G401 (cell line): ENCODE measurements at regions not wholly inside any gene's neighbourhood (a gene's known extent, or its start where the extent isn't known, plus 50 kb on each side); places are given as distances from the start of the nearest gene placed in this dataset.

Experiments used
- DNase-seq: peaks from one replicate; pipeline ENCODE4 v3.0.0-alpha.2; 2015; ENCODE audit warnings: low spot score
- in situ Hi-C: cut with HindIII; loops from 2 replicates; pipeline ENCODE4 v1.10.0; 2016; ENCODE audit warnings: low sequenced_read_pairs, mixed read lengths

GRCh38 chr7:106794276-106795083, 70.6 kb upstream of the PIK3CG start:
- DNase-seq, result no peak
- in situ Hi-C loops, result no loop called here

GRCh38 chr7:106795084-106795876, 69.8 kb upstream of the PIK3CG start:
- no peak for DNase-seq
- in situ Hi-C loops, result no loop called here

DNA sequence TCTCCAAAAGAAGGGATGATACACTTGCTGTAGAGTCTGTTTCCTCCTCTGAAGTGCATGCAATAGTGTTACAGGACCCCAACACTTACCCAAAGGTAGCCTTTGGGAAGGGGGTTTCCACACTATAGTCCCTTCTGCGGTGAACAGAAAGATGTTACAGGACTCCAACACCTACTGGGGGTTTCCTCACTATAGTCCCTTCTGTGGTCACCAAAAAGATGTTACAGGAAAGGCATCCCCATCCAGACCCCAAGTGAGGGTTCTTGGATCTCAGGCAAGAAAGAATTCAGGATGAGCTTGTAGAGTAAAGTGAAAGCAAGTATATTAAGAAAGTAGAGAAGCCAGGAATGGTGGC, 69.2 kb upstream of the PIK3CG start:
- no peak for DNase-seq
- in situ Hi-C loops, result no loop called here

GRCh38 chr7:106797937-106798336, 67.1 kb upstream of the PIK3CG start:
- in situ Hi-C loops, result no loop called here
- no peak for DNase-seq

DNA sequence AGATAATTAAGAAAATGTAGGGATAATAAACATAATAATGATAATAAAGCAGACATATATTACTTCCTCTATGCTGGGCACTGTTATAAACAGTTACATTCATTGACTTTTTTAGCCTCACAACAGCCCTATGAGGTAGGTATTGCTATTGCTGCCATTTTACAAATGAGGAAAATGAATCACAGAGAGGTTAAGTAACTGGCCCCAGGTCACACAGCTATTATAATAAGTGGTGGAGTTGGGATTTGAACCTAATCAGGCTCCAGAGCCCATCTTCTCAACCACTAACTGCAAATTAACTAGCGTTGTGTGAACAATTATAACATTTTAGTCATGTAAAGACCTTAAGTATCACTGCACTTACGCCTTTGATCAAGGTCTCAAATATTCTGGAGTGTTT, 62.5 kb upstream of the PIK3CG start:
- in situ Hi-C loops, result no loop called here
- DNase-seq, result no peak

- in situ Hi-C loops, result no loop called here
- no peak for DNase-seq
These were observed 58.5 kb upstream of the PIK3CG start for GRCh38 chr7:106806556-106806955.

GRCh38 chr7:106807474-106807873, 57.6 kb upstream of the PIK3CG start:
- in situ Hi-C loops, result no loop called here
- DNase-seq, result no peak

DNA sequence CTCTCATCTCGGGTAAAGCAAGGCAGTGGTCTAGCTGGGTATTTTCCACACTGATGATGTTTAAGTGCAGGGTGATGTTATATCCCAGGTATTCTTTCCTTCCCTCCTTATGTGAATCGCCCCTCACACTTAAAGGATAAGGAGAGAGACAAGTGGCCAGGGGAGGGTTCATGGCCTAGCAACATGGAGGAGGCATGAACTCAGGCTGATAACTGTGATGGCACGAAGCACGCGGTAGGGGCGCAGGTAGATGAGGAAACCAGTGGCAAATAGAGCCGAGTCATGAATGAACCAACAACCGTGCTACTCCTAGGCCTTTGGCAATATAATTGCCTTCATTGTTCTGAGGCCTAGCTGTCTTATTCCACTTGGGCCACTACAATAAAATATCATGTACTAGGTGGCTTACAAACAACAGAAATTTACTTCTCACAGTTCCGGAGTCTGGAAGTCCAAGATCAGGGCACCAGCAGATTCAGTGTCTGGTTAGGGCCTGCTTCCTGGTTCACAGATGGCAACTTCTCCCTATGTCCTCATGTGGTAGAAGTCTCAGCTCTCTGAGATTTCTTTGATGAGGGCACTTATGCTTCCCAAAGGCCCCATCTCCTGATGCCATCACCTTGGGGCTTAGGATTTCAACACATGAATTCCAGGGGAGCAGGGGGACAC, 56.0 kb upstream of the PIK3CG start:
- no peak for DNase-seq
- in situ Hi-C loops, result no loop called here

DNA sequence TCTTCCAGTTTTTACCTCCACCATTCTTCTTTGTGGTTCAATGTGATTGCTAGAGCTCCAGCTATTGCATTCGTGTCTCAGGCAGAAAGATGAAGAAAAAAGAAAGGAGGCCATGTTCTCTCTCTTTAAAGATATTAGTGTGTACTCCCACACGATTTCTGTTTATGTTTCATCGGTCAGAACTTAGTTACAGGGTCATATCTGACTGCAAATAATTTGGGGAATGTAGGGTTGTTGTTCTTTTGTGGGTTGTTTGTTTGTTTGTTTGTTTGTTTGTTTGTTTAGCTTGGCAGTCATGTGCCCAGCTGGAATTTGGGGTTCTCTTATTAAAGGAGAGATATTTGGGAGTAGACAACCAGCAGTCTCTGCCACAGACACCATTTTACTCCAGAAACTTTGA, 53.6 kb upstream of the PIK3CG start:
- DNase-seq, result no peak
- in situ Hi-C loops, result no loop called here

GRCh38 chr7:106812027-106812643, 52.9 kb upstream of the PIK3CG start:
- in situ Hi-C loops, result no loop called here
- no peak for DNase-seq

DNA sequence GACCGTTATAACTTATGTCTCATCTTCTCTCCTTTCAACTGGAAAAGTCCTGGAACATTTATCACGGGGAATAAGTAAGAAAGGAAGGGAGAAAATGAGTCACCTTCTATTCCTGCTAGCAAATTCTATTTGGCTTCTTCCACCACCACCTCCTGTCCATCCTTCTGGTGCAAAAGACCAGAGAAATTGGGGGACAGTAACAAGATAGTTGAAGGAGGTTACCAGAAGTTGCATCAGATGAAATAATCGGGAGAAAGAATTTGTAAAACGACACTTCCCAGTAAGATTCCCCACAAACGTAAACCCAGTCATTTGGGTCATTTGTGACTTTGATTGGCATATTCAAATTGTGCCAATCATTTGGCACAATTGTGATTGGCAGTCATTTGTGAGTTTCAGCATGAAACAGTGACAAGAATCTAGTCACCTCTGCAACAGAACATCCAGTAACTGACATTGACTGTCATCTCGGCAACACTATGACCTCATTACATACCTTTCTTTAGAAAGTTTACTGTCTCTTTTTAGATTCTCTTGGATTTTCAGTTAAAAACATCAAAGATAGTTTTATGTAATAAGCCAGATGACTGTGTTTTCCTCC, 51.3 kb upstream of the PIK3CG start:
- DNase-seq, result no peak
- in situ Hi-C loops, result no loop called here

- in situ Hi-C loops, result no loop called here
- DNase-seq, result no peak
These were observed 50.2 kb upstream of the PIK3CG start for GRCh38 chr7:106814887-106815286.
